ENCODE measurements at regions not wholly inside any gene's neighbourhood (a gene's known extent, or its start where the extent isn't known, plus 50 kb on each side); places are given as distances from the start of the nearest gene placed in this dataset.

DNA sequence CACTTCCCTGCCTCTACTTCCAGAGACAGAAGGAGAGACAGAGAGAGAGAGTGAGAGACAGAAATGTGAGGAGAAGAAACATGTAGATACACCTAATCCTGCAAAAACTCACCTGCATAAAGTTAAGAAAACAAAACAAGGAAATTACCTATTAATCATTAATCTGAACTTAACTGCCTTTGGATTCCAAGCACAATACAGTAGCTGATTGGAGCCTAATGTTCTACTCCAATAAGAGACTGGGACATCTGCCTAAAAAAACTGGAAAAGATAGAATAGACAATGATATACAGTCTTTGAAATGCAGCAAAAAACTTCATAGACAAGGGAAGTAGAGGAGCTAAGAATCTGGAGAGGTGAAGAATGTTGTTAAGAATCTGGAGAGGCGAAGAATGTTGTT, 910.2 kb upstream of the SLC10A2 start:
- TF ChIP-seq CTCF (IDR thresholded peaks at IDR 0.05) (no peak), POLR2A (IDR thresholded peaks at IDR 0.05) (no peak), POLR2AphosphoS5 (IDR thresholded peaks at IDR 0.05) (no peak), EP300 (IDR thresholded peaks at IDR 0.05) (no peak)
